ELF-1 (cell line): ENCODE measurements at regions not wholly inside any gene's neighbourhood (a gene's known extent, or its start where the extent isn't known, plus 50 kb on each side); places are given as distances from the start of the nearest gene placed in this dataset.
"Not testable (repeated sequence)": the region's sequence is repeated elsewhere in the genome, so short reads cannot be mapped to it uniquely, and the experiment has no call there.

Source experiments
- DNase-seq: peaks from one replicate; pipeline ENCODE4 v3.0.0-alpha.2; 2016; ENCODE audit warnings: low read depth, low spot score

- DNase-seq = no peak
Measured at GRCh38 chr20:19895761-19896160, 121.4 kb upstream of the NAA20 start.

- DNase-seq = no peak
Measured at GRCh38 chr20:19897891-19898290, 119.3 kb upstream of the NAA20 start.

GRCh38 chr20:19901226-19901625, 115.9 kb upstream of the NAA20 start:
- no peak for DNase-seq

GRCh38 chr20:19903168-19903811, 113.9 kb upstream of the NAA20 start:
- DNase-seq = peak; percentile 65

GRCh38 chr20:19907326-19908056, 109.7 kb upstream of the NAA20 start:
- DNase-seq = no peak

GRCh38 chr20:19908576-19908975, 108.6 kb upstream of the NAA20 start:
- DNase-seq = no peak

- DNase-seq = no peak
Measured at GRCh38 chr20:19909725-19910124, 107.4 kb upstream of the NAA20 start.

GRCh38 chr20:19911810-19912382, 105.3 kb upstream of the NAA20 start:
- DNase-seq = no peak

- DNase-seq = no peak
Measured at GRCh38 chr20:19913349-19913748, 103.8 kb upstream of the NAA20 start.

GRCh38 chr20:19913927-19914614, 103.1 kb upstream of the NAA20 start:
- no peak for DNase-seq

- DNase-seq = no peak
Measured at GRCh38 chr20:19915111-19915798, 101.9 kb upstream of the NAA20 start.

- DNase-seq = no peak
Measured at GRCh38 chr20:19916531-19917485, 100.4 kb upstream of the NAA20 start.

- DNase-seq = no peak
Measured at GRCh38 chr20:19918965-19919329, 98.2 kb upstream of the NAA20 start.

- DNase-seq = no peak
Measured at GRCh38 chr20:19920381-19921138, 96.6 kb upstream of the NAA20 start.

- DNase-seq = peak; percentile 39
Measured at GRCh38 chr20:19921284-19921793, 95.8 kb upstream of the NAA20 start.

- DNase-seq = not testable (repeated sequence)
Measured at GRCh38 chr20:19921829-19922228, 95.3 kb upstream of the NAA20 start.

GRCh38 chr20:19922716-19923115, 94.4 kb upstream of the NAA20 start:
- peak; percentile 47 for DNase-seq

- no peak for DNase-seq
Measured at GRCh38 chr20:19923762-19924161, 93.4 kb upstream of the NAA20 start.

GRCh38 chr20:19924255-19924654, 92.9 kb upstream of the NAA20 start:
- DNase-seq = no peak

- no peak for DNase-seq
Measured at GRCh38 chr20:19926591-19926990, 90.6 kb upstream of the NAA20 start.
